Activated CD4-positive, alpha-beta T cell treated with anti-CD3 and anti-CD28 coated beads, Interleukin-2, amount 50 U/mL, for 24 hours (primary cell): ENCODE measurements at regions not wholly inside any gene's neighbourhood (a gene's known extent, or its start where the extent isn't known, plus 50 kb on each side); places are given as distances from the start of the nearest gene placed in this dataset.
"Not testable (repeated sequence)": the region's sequence is repeated elsewhere in the genome, so short reads cannot be mapped to it uniquely, and the experiment has no call there.

ENCODE experiments used
- DNase-seq, 2 donors: peaks; one replicate each; pipeline ENCODE4 v3.0.0-alpha.2; 2020; ENCODE audit warnings: low read depth in 1 of 2, low spot score in 1 of 2

DNA sequence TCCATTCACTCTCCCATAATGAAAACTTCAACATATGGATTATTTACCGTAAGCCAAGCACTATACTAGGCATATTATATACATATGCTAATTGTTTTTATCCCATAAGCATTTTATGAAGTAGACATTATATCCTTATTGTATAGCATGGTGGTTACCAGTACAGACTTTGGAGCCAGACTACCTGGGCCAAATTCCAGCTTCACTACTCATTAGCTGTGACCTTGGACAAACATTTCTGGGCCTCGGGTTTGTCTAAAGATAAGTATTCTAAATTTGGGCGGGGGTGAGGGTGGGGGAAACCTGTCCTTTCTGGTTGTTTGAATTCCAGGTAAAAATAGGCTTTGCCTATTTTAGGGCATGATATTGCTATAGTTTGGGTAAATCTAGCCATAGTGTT, 66.5 kb upstream of the P2RY1 start:
- no peak for DNase-seq

DNA sequence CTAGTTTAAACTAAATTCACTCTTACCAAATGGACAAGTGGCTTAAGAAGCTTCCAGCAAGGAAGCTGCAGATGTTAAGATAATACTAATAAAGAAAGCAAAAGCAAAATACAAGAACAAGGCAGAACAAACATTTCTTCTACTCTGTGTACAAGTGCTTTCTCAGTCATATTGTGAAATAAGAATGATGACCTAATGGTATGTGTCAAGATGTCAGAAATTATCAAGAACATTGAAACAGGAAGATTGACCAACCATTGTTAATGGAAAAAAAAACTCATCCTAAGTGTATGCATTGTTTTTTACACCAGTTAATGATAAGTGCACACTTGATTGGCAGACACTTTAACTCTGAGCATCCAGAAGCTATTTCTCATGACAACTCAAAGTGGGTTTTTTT, 65.4 kb upstream of the P2RY1 start:
- DNase-seq, result no peak

GRCh38 chr3:152770296-152770695, 64.6 kb upstream of the P2RY1 start:
- DNase-seq, result no peak

GRCh38 chr3:152771120-152771519, 63.8 kb upstream of the P2RY1 start:
- DNase-seq, result no peak

DNA sequence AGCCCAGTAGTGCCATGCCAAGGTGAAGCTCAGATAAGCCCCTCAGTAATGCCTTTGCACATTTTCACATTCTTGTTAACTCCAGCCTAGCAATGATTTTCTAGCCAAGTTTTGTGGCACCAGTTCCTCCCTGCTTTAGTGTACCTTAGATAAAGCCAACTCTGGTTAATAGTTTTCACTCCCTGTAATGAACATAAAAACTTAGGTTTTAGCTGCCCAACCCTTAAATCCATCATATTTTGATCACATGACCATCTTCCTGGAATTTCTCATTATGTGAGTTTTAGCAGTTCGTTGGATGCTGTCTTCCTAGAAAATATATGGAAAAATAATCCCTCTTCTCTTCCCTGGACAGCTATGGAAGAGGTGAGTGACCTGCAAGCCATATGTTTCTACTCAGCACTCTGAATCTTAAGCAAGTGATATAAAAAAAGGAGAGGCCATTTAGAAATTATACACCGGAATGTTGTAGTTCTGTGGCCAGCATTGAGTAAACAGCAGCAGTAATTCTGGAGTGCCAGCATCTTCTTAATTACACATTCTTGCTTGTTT, 62.2 kb upstream of the P2RY1 start:
- no peak for DNase-seq

DNA sequence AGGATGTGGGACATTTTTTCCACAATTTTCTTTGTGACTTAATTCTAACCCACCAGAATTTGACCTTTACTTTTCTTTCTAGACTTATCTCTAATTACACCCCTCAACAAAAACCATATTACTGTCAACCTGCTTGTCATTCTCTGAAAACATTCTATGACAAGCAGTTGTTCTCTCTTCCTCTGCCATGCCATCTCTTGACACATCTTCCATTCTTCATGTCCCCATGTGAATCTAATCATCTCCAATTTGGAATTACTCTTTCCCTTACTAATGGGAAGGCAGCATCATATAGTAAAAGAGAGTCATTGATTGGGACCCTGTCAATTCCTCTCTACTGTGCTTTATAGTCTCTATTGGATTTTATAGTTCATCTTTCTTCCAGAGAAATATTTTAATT, 61.3 kb upstream of the P2RY1 start:
- no peak for DNase-seq

GRCh38 chr3:152774230-152774629, 60.7 kb upstream of the P2RY1 start:
- DNase-seq, result not testable (repeated sequence)

GRCh38 chr3:152778022-152778421, 56.9 kb upstream of the P2RY1 start:
- no peak for DNase-seq

- no peak for DNase-seq
Measured at GRCh38 chr3:152779653-152780052, 55.3 kb upstream of the P2RY1 start.

DNA sequence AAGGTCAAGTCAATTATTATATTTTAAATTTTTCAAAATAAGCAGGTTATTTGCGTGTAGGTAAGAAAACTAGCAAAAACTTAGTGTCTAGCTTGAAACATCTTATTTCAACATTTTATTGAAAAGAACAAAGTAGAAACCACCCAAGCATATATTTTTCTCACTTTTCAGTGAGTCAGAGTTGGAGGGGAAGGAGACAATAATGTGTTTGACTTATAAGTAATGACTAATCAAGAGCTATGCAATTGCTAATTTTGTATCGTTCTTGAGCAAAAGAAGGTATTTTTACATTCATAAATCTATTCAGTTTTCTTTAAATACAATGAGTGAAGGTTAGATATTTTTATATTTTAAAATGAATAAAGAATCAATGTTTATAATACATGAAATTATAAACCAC, 54.4 kb upstream of the P2RY1 start:
- no peak for DNase-seq

DNA sequence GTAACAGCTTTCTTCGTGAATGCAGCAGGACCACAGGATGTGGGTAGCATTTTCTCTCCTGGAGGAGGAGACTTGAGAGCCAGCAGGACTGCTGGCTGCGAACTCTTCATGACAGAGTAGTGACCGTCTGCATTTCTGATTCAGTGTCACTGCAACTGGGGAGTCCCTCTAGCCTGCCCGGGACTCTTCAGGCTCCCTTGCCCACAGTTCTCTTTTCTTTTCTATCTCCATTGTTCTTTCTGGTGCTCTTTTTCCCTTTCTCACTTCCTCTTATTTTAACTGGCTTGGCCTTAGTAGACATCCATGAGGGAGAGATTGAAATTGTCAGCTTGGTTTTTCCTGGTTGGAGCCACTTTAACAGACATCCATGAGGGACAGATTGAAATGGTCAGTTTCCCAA, 49.9 kb upstream of the P2RY1 start:
- DNase-seq, result no peak
